NCI-H1694 (cell line): ENCODE measurements at regions not wholly inside any gene's neighbourhood (a gene's known extent, or its start where the extent isn't known, plus 50 kb on each side); places are given as distances from the start of the nearest gene placed in this dataset.
"Not testable (repeated sequence)": the region's sequence is repeated elsewhere in the genome, so short reads cannot be mapped to it uniquely, and the experiment has no call there.

Source experiments
- DNase-seq: peaks from one replicate; lab custom pipeline; 2025; lab: John Stamatoyannopoulos, UW

- no peak for DNase-seq
These were observed 311.8 kb downstream of the TOX3 start for GRCh38 chr16:52235186-52235585.

DNA sequence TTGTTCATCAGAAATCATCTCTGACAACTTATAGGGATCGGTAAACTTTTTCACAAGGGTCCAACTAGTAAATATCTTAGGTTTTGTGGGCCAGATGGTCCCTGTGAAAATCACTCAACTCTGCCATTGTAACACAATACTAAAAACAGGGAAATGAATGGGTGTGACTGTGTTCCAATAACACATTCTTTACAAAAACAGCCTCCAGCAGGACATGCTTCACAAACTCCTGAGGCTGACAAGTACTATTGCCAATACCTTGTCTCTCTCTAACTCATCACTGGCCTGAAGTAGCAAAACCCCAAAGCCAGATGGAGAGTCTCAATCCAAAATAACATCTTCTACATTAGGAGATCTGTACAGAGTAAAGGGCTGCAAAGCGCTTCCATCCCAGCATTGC is 312.3 kb downstream of the TOX3 start:
- no peak for DNase-seq

DNA sequence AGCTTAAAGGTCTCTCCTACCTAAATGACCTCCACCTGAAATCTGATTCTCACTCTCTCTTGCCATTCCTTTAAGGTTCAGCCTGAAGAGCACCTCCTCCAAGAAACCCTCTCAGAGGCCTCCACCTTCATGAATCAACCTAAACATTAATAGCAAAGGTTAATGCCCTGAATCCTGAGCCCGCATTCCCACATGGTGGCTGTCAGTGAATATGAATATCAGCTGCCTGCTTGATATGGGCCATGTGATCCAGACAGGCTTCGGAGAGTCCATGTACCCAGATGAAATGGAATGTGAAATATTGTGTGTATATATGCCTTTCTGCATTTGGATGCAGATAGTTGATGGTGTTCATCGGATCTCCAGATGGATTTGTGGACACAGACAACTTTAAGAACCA is 317.5 kb downstream of the TOX3 start:
- no peak for DNase-seq

DNA sequence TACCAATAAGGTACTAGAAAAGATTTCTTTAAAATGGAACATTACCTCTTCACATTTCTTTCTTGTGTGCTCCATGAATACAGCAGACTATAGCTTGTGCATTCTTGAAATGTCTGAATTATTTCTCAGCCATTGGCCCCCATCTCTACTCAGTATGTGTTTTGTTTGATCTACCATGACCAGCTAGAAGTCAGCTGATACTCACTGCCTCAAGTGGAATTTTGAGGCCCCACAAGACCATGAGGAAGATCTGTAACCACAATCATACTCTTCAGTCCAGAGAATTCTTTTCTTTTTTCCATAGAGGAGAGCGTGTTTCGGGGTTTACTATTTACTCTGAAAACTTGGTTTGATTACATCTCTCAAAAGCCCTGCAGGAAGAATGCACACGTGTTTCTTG is 319.1 kb downstream of the TOX3 start:
- no peak for DNase-seq

DNA sequence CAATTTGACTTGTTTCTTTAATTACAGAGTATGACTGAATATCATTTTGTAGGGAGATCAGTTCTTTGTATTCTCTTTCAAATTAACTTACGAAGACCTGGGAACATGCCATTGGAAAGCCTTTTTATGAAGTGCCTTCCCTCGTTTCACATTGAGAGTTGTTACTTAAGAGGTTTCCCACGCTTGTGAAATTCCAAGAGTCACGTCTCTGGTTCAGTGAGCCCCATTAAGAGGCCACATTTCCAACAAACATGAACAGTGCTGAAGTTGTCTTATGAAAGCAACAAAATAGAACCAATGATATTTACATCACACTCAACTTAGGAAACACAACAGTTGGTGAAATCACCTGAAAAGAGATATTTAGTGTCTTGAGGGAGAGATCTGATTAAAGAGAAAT is 334.1 kb downstream of the TOX3 start:
- DNase-seq, result no peak

GRCh38 chr16:52209227-52209626 is 337.7 kb downstream of the TOX3 start:
- no peak for DNase-seq

DNA sequence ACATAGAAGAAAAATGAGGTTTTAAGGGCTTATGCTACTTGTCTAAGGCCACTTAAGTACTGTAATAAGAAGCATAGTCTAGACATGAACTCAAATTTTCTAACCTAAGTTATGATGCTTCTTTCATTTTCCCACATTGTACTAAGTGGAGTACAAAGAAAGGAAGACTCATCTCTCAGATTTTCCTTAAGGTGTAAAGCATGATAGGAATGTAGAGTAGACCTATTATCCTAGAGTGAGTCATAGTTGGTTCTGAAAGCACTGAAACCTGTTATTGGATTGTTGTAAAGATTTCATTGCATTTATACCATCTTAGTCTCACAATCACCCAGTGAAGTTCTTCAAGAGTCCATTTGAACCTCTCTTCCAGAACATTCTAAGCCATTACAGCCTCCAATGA is 343.8 kb downstream of the TOX3 start:
- no peak for DNase-seq

DNA sequence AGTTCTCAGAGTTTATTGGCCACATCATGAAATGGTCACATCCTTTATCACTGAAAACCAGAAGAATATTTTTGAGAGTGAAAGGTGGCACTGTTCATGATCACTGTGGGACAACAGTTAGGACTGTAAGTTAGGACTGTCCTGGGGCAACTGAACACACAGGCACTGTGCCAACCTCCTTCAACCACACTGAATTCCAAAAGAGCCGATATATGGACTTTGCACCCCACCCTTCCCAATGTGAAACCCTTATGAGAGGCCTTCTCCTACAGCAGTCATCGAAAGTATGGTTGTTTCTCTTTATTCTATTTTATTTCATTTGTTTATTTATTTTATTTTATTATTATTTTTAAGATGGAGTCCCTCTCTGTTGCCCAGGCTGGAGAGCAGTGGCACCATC is 353.5 kb downstream of the TOX3 start:
- DNase-seq, result no peak

DNA sequence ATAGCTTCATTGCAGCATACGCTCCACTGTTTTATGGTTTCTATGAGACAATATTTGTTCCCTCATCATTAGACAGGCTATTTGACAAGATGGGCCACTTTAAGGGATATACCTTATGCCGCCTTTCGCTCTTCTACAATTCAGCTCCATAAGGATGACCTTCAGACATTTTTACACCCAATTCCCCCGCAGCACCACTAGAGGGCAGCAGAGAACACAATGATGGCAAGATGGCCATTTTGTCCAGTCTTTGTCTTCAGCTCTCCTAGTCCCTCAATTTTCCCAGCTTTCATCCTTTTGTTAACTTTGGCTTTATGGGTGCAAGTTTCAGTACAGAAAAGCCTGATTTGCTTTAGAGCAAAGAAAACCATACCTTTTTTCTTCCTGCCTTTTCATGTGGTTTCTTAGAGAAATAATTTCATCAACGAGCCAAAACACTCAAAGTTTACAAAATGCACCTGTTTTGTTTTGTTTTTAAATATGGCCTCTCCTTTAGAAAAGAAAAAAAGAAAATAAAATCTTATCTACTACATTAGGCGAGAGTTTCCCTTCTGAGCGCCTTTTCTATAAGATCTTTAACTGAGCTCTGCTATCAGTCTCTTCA is 355.3 kb downstream of the TOX3 start:
- peak; percentile 68 for DNase-seq

GRCh38 chr16:52184336-52184735 is 362.6 kb downstream of the TOX3 start:
- DNase-seq, result no peak

DNA sequence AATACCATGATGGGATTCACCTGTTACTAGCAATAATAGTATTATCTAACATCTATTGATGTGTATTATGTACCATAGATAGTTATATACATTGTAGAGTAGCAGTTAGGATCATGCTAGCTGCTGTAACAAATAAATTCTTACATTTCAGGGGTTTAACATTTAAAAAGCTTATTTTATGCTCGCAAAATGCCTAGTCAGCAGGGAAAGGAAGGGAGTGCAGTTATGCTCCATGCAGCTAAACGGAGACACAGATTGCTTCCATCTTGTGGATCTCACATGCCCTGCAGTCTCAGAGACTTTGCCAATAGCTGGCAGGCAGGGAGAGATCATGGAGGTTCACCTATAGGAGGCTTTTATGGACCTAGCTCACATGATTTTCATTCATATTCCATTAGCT is 364.1 kb downstream of the TOX3 start:
- no peak for DNase-seq

GRCh38 chr16:52174168-52174567 is 372.8 kb downstream of the TOX3 start:
- no peak for DNase-seq

DNA sequence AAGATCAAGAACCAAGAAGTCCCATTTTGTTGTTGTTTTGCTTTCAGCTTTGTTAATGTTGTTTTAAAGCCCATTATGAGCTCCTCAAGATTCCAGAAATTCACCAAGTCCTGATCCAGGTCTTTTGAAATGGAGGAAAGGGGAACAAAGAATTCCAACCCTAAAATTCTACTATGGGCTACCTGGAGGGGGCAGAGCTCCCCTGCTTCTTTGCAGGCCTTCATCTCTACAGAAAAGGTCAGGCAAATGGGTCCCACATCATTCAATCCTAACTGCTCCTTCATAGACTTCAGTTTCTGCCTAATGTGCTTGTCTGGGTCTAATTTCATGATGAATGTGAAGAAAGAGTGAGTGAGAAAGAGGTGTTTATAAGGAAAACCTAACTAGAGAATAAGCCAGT is 375.5 kb downstream of the TOX3 start:
- DNase-seq, result no peak

GRCh38 chr16:52167328-52167727 is 379.6 kb downstream of the TOX3 start:
- DNase-seq, result no peak

DNA sequence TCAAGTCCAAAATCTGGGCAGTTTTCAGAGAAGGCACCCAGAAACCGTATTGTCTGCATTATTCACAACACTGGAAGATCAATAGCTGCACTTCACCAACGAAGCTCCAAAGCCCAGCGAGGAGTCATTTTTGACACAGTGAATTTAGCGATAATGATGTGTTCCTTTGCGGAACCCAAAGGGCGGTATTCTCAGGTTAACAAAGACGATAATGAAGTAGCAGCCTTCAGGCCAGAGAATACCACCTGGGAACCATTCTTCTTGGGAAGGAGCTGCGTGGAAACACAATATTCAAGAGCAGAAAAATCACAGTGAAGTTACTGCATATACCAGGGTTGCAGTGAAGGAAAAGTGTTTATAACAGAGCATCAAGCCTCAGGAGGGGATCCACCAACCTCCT is 381.0 kb downstream of the TOX3 start:
- no peak for DNase-seq

GRCh38 chr16:52149003-52149402 is 397.9 kb downstream of the TOX3 start:
- DNase-seq, result no peak

- DNase-seq, result no peak
These were observed 405.1 kb downstream of the TOX3 start for GRCh38 chr16:52141871-52142270.

DNA sequence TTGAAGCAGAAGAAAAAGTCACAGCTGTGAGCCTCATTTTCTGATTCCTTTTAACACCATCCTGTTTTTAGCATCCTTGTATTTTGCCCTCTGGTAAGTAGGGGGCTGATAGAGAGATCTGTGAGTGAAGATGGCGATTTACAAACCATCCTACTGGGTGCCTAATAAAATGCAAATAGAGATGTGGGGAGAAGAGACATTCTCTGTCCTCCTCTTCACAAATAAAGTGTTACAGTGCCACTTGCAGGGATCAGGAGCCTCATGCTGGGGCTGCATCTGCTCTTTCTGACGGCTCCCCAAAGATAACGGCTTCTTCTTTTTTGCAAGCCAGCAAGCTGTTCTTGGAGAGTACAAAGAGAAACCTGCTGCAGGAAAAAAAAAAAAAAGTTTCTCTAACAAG is 418.6 kb downstream of the TOX3 start:
- DNase-seq, result no peak

DNA sequence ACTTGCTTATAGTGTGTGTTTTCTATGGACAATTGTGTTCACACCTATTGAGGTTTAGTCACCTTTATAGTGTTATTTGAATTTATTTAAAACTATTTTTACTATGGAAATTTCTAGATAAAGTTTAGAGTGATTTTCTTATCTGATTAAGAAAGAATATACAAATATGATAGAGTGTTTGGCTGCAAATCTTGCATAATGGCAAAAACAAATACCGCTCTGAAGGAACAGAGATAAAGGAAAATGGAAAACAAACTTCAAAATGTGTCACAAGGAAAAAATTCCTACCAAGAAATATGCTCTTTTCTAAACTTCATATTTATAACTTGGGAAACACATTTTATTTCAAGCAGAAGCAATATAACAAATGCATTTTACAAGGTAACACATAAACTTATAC is 423.1 kb downstream of the TOX3 start:
- no peak for DNase-seq

DNA sequence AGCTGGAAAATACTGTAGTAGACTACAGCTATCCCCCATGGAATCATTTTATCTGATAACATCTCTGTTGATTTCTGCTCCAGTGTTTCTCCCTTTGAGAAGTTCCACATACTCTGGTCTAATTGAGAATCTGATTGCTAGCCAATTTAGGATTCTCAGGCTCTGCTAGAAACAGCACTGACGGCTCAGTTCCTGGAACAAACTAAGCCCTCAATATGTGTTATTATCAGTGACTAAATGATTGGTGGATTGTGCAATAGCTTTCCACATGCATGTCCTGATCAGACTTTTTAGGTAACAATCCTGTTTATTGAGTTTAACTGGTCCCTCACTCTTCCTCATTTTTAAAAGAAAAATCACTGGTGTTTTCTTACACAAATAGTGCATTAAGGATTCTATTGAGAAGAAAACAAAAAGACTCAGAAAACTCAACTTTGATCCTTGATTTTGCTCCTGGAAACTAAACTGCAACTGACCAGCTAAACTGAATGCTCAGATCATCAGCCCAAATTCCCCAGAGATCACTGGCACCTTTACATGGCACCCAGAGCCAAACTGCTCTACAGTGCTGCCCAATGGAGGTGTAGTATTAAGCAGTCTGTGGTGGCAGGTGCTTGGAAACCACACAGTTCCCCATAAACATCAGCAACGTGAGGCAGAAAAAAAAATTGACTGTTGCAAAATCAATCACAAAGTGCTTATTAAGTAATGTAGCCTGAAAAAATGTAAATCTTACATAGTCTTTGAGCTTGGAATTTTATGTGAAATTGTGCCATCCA is 423.7 kb downstream of the TOX3 start:
- no peak for DNase-seq

DNA sequence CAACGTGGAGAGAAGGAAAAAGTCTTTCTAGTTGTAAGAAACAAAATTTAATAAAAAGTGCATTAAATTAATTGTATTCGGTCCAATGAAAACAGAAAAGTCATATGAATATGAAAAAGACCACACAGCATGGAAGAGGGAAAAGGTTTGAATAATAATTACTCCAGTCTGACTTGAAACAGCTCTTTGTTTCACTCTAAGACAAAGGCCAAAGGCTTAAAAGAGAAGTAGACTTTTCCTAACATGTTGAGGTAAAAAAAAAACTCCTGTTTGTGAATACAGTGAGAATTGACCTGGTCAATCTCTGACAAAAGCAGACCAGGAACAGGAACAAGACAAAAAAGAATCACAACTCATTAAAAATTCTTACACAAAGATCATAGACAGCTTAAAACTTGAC is 429.8 kb downstream of the TOX3 start:
- DNase-seq, result no peak

GRCh38 chr16:52114379-52114778 is 432.6 kb downstream of the TOX3 start:
- no peak for DNase-seq

GRCh38 chr16:52113533-52114183 is 433.3 kb downstream of the TOX3 start:
- no peak for DNase-seq

DNA sequence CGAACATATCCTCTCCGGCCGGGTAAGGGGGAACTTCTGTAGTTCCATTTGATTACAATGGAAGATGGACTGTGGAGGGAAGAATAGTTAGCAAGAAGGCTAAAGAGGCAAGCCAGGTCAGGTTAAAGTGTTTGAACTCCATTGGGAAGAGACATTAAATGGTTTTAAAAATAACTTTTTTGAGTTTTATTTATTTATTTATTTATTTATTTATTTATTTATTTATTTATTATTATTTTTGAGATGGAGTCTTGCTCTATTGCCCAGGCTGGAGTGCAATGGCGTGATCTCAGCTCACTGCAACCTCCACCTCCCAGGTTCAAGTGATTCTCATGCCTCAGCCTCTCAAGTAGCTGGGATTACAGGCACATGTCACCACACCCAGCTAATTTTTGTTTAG is 441.9 kb downstream of the TOX3 start:
- not testable (repeated sequence) for DNase-seq
